Natural killer cell treated with Interleukin-12 subunit alpha and Interleukin-12 subunit beta and Interleukin-15 and Interleukin-18, amount 100 ng/mL, for 72 hours (primary cell): ENCODE measurements at regions not wholly inside any gene's neighbourhood (a gene's known extent, or its start where the extent isn't known, plus 50 kb on each side); places are given as distances from the start of the nearest gene placed in this dataset.

Experiments used
- ATAC-seq, 2 donors: fragments of 150-1000 bp; cut with Tn5 transposase in 1 of 2; sonication (Bioruptor Pico), chemical (Tn5 transposase) in 1 of 2; 2 replicates each; pipeline ENCODE4 v1.10.0; 2021
- DNase-seq: peaks from one replicate; pipeline ENCODE4 v3.0.0; 2022; ENCODE audit warnings: low spot score
- H3K27ac Mint-ChIP-seq, 2 donors: 1 replicate in 1 of 2; 2 replicates in 1 of 2; pipeline ENCODE4 v1.8.0; 2022; ENCODE audit warnings: mixed read lengths in 2 of 2, mild to moderate bottlenecking in 1 of 2, moderate library complexity in 1 of 2
- H3K27me3 Mint-ChIP-seq, 2 donors: 1 replicate in 1 of 2; 2 replicates in 1 of 2; pipeline ENCODE4 v1.8.0; 2022; ENCODE audit warnings: mixed read lengths in 2 of 2
- H3K36me3 Mint-ChIP-seq: one replicate; pipeline ENCODE4 v1.8.0; 2022; ENCODE audit warnings: mixed read lengths
- H3K4me1 Mint-ChIP-seq, 2 donors: 1 replicate in 1 of 2; 2 replicates in 1 of 2; pipeline ENCODE4 v1.8.0; 2022; ENCODE audit warnings: low read depth in 2 of 2, mixed read lengths in 2 of 2, mild to moderate bottlenecking in 1 of 2
- H3K4me3 Mint-ChIP-seq: one replicate; pipeline ENCODE4 v1.8.0; 2022; ENCODE audit warnings: mixed read lengths
- H3K9me3 Mint-ChIP-seq: 2 replicates; pipeline ENCODE4 v1.8.0; 2022; ENCODE audit warnings: mixed read lengths

DNA sequence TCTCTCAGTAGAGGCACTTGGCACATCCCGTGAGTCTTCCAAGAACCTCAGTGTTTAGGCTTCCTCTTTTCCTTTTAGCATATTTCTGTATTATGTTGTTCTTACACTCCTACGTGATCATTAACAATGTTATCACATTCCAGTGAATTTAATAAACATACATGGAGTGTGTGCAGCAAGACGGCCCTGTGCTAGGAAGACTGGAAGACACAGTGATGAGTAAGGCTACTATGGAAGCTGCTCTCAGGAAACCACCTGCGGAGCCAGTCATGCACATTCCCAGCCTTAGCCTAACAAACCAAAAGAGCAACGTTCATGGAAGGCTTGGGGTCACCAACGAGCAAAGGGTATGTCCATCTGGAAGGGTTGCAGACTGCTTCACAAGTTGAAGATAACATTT lies 103.4 kb downstream of the ETAA1 start:
- Mint-ChIP-seq H3K27ac (no peak overlapping the region), H3K36me3 (no peaks in the 10 kb centered on the region), H3K9me3 (no peaks in the 10 kb centered on the region), H3K4me1 (no peaks in the 10 kb centered on the region), H3K4me3 (no peak overlapping the region), H3K27me3 (peaks cover 0 to 10% of the 10 kb centered on the region in 2 donors)
- ATAC-seq (no peak), DNase-seq (no peak)

DNA sequence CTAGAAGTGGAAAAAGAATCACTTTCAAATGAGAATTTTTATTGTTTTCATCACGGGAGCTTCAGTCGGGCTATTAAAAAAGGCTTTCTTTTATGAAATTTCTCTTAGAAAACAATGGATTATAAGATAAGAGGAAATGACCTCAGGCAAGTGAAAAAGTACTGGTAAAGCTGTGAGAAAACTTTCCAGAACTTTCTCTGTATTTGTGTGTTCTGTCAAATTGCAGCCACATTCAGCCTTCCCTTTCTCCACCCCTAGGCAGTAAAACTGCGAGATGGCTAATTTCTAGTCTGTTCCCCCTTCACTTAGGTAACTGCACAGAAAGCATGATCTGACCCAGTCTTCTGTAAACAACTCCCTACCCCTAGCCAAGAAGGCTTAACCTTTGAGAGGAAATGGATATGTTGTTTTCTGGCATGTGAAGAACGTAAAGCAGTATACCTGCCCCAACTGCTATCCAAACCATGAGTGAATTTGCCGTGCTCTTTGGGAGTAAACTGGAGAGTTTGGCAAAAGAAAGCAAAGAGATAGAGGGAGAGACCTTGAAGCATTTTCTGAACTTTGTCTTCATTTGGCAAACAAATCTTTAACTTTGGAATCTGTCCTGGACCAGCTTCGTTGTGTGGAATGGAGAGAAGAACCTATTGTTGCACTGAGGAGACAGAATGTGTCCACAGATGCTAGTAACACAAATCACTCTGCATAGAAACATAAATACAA lies 105.4 kb downstream of the ETAA1 start:
- H3K4me3 Mint-ChIP-seq, result no peak overlapping the region
- no peak overlapping the region for H3K27ac Mint-ChIP-seq
- no peak for ATAC-seq
- no peak for DNase-seq
- peaks cover 6% of the 10 kb centered on the region for H3K36me3 Mint-ChIP-seq
- H3K27me3 Mint-ChIP-seq, result peaks cover 7 to 14% of the 10 kb centered on the region in 2 donors
- H3K4me1 Mint-ChIP-seq, result peaks cover 0 to 3% of the 10 kb centered on the region in 2 donors
- H3K9me3 Mint-ChIP-seq, result peaks cover 4% of the 10 kb centered on the region

DNA sequence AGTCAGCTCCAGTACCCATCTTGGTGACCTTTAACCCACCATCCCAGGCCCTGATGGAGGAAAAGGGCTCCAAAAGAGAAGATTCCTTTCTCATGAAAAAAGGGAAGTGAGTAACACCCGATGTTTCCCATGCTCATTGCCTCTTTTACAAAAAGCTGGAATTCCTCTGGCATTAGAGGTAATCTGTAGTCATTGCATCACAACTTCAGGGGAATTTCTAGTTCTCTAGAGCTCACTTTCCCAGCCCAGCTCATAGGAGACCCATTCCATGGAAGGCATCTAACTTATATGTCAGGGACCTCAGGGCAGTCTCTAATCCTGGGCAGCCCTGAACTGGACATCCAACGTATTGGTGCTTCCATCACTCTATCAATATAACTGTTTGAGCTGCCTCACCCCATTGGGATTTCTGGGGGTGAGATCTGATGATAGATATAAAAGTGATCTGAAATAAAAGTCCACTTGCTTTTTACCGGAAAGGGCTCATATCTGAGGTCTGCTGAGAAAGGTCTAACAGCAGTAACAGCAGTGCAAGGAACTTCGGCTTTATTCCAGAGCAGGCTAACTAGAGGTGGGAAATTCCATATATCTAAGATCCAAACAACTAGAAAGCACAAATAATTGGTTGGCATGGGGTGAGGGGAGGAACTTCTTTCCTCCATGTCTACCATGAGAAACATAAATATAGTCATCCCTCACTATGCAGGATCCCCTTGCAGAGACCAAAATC lies 106.1 kb downstream of the ETAA1 start:
- peaks cover 6% of the 10 kb centered on the region for H3K36me3 Mint-ChIP-seq
- DNase-seq (no peak), ATAC-seq (no peak)
- H3K4me3 Mint-ChIP-seq, result no peak overlapping the region
- no peak overlapping the region for H3K27ac Mint-ChIP-seq
- H3K27me3 Mint-ChIP-seq, result peaks cover 7 to 14% of the 10 kb centered on the region in 2 donors
- peaks cover 4% of the 10 kb centered on the region for H3K9me3 Mint-ChIP-seq
- peaks cover 0 to 3% of the 10 kb centered on the region in 2 donors for H3K4me1 Mint-ChIP-seq

DNA sequence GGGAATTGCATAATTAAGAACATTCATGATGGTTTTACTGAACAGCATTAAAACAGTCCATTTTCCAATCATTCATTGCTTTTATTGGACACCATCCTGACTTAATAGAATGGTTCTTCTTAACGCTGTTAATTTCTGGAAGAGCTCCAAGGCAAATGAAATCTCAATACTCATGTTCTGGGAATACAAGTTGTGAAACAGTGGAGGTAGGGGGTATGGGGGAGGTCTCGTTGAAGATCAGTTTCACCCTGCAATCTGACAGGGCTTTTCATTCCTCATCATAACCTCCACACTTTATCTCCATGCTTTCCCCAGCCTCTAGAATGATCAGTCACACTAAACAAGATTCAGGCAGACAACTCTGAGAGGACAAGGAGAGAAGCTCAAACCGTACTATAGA lies 113.6 kb downstream of the ETAA1 start:
- H3K4me3 Mint-ChIP-seq, result no peak overlapping the region
- peaks cover 0 to 7% of the 10 kb centered on the region in 2 donors for H3K4me1 Mint-ChIP-seq
- H3K36me3 Mint-ChIP-seq, result peaks cover 6% of the 10 kb centered on the region
- ATAC-seq (no peak), DNase-seq (no peak)
- H3K9me3 Mint-ChIP-seq, result peaks cover 10% of the 10 kb centered on the region
- peaks cover 4 to 7% of the 10 kb centered on the region in 2 donors for H3K27me3 Mint-ChIP-seq
- no peak overlapping the region for H3K27ac Mint-ChIP-seq

DNA sequence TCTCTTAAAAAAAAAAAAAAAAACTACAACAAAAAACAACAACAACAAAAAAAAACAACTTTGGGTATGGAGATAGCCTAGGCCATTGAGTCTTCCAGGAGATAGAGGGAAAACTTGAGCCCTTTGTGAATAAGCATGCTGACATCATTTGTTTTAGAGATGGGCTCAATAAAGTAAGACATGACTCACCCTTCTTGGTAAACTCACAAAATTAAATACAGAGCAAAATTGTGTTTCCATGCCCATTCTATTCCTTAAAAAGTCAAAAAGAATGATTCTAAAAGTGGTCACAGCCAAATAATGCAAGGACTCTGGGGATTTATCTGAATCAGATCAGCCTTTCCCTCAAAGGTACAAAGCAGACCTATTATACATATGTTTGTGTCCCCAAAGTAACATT lies 117.4 kb downstream of the ETAA1 start:
- no peaks in the 10 kb centered on the region for H3K27me3 Mint-ChIP-seq
- H3K9me3 Mint-ChIP-seq, result peaks cover 6% of the 10 kb centered on the region
- ATAC-seq (no peak), DNase-seq (no peak)
- H3K4me3 Mint-ChIP-seq, result no peak overlapping the region
- H3K4me1 Mint-ChIP-seq, result peaks cover 0 to 4% of the 10 kb centered on the region in 2 donors
- no peaks in the 10 kb centered on the region for H3K36me3 Mint-ChIP-seq
- H3K27ac Mint-ChIP-seq, result no peak overlapping the region

DNA sequence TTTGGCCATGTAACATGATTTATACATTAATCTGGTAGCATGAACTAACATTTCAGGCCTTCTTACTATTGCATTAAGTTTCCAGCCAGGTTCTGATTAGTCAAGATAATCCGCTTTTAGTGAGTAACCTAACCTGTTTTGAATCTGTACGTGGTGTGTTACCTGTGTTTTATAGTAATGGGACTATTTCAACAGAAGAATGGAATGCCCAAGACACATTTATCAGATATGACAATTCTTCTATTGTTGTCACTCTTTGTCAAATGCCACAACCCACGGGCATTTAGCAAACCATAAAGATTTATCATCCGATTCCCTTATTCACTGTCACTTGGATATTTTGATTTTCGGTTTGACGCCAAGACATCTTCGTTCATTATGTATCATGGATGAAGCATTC lies 117.9 kb downstream of the ETAA1 start:
- H3K4me1 Mint-ChIP-seq, result peaks cover 0 to 4% of the 10 kb centered on the region in 2 donors
- no peak for ATAC-seq
- H3K36me3 Mint-ChIP-seq, result no peaks in the 10 kb centered on the region
- H3K4me3 Mint-ChIP-seq, result no peak overlapping the region
- no peaks in the 10 kb centered on the region for H3K27me3 Mint-ChIP-seq
- H3K9me3 Mint-ChIP-seq, result peaks cover 6% of the 10 kb centered on the region
- no peak overlapping the region for H3K27ac Mint-ChIP-seq
- no peak for DNase-seq

DNA sequence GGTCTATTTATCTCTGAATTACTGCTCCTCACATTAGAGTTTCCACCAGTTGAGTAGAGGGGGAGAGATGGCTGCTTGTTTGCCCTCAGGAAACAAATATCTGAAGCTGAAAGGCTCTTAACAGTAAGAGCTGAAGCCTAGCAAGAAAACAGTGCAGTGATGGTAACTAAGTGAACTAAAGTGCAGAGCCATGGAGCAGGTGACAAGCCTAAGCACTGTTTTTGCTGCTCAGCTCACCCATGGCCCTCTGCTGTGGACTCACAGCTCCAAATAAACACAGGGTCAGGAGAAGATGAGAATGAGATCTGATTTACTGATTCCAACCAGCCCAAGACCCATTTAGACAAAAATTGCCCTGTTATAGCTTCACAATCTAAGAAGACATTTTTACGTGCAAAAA lies 118.4 kb downstream of the ETAA1 start:
- no peak for ATAC-seq

DNA sequence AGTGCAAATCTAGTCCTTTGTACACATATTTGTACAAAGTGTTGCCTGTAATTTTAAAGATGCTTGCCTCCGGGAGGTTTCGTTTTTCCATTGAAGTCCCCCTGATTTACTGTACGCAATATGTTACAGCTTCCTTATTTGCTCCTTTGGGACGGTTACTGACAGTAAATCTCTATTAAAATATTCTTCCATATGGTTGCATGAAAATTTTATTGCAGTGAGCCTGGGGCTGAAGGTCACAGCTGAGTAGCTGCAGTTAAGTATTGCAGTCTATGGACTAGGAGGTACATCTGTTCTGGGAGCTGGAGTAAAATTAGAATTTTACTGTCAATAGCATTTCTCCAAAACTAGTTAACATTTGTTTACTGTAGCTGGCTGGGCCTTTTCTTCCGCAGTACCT lies 119.2 kb downstream of the ETAA1 start:
- no peak overlapping the region for H3K4me3 Mint-ChIP-seq
- no peak for ATAC-seq

More for the DNA sequence above, 118.4 kb downstream of the ETAA1 start:
- H3K4me1 Mint-ChIP-seq, result peaks cover 0 to 4% of the 10 kb centered on the region in 2 donors
- H3K36me3 Mint-ChIP-seq, result no peaks in the 10 kb centered on the region
- H3K27me3 Mint-ChIP-seq, result no peaks in the 10 kb centered on the region
- H3K4me3 Mint-ChIP-seq, result no peak overlapping the region
- peaks cover 6% of the 10 kb centered on the region for H3K9me3 Mint-ChIP-seq
- no peak overlapping the region for H3K27ac Mint-ChIP-seq
- DNase-seq, result no peak

DNA sequence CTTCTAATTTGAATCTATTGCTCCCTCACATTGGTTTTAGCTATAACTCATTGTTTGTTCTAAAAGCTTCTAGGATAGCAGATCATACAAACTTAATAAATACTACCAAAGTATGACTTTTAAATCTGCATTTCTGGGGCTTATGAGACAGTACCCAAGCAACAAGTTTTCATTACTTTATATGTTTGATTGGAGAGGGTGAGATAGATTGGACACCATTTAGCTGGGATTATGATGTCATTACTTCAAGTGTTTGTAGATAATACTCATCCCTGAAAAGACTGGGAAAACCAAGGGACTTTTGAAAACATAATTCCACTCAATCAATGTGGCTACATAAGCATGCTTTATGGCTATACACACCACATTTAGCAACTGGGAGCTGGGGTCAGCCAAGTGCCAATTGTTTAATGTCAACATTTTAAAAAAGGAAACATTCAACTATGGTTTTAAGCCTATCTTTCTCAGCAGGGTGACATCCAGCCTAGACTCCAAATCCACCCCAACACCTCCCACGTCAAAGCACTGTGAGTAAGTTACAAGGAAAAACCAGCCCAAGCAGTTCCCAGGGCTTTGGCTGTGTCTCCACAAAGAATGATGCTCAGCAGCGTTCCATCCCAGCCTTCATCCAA lies 119.9 kb downstream of the ETAA1 start:
- peaks cover 6% of the 10 kb centered on the region for H3K9me3 Mint-ChIP-seq

More for the DNA sequence above, 119.2 kb downstream of the ETAA1 start:
- Mint-ChIP-seq H3K4me1 (peaks cover 0 to 4% of the 10 kb centered on the region in 2 donors), H3K27ac (no peak overlapping the region), H3K27me3 (no peaks in the 10 kb centered on the region), H3K9me3 (peaks cover 6% of the 10 kb centered on the region), H3K36me3 (no peaks in the 10 kb centered on the region)
- DNase-seq, result no peak

DNA sequence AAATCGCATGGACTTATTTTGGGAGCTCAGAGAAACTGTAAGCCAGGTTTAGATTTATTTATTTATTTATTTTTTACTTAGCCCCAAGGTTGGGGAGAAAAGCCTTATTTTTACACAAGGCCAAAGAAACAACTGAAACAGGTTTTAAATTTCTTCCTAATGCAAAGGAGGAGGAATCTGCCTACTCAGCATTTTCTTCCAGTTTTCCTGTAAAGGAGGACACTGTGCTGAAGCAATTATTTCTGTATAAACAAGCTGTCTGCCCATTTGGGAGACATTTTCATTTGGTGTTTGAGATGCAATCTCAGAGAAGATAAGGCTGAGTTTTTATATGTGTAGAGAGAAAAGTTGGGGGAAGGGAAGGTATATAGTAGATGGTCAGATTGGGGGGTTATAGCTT lies 125.0 kb downstream of the ETAA1 start:
- peaks cover 2% of the 10 kb centered on the region for H3K9me3 Mint-ChIP-seq
- DNase-seq (no peak), ATAC-seq (no peak)
- H3K27ac Mint-ChIP-seq, result no peak overlapping the region
- no peak overlapping the region for H3K4me3 Mint-ChIP-seq
- no peaks in the 10 kb centered on the region for H3K36me3 Mint-ChIP-seq
- peaks cover 0 to 10% of the 10 kb centered on the region in 2 donors for H3K4me1 Mint-ChIP-seq
- peaks cover 10 to 17% of the 10 kb centered on the region in 2 donors for H3K27me3 Mint-ChIP-seq

More for the DNA sequence above, 119.9 kb downstream of the ETAA1 start:
- Mint-ChIP-seq H3K27ac (no peak overlapping the region), H3K4me1 (peaks cover 0 to 4% of the 10 kb centered on the region in 2 donors), H3K36me3 (no peaks in the 10 kb centered on the region), H3K27me3 (no peaks in the 10 kb centered on the region), H3K4me3 (no peak overlapping the region)
- no peak for ATAC-seq
- DNase-seq, result no peak

DNA sequence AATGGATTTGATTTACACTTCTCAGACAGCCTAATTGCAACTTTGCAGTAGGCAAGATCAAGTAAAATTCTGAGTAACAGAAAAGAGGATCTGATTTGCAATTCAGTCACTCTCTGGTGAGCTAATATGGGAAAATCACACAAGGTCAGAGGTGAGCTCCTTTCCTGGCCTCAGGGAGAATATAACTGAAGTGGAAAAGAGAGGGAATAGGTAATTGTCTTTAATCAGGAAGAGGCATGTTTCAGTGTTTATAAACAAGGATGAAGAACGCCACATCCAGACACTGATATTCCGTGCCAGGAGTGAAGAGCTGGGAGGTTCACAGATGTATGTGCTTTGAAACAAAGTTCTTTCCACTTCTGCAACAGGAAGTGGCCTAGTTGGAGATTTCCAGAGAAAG lies 127.1 kb downstream of the ETAA1 start:
- H3K4me3 Mint-ChIP-seq, result no peak overlapping the region
- ATAC-seq, result no peak
- H3K27me3 Mint-ChIP-seq, result peaks cover 13 to 19% of the 10 kb centered on the region in 2 donors
- no peak overlapping the region for H3K27ac Mint-ChIP-seq
- DNase-seq, result no peak
- H3K4me1 Mint-ChIP-seq, result peaks cover 0 to 10% of the 10 kb centered on the region in 2 donors
- H3K9me3 Mint-ChIP-seq, result peaks cover 2% of the 10 kb centered on the region
- no peaks in the 10 kb centered on the region for H3K36me3 Mint-ChIP-seq

DNA sequence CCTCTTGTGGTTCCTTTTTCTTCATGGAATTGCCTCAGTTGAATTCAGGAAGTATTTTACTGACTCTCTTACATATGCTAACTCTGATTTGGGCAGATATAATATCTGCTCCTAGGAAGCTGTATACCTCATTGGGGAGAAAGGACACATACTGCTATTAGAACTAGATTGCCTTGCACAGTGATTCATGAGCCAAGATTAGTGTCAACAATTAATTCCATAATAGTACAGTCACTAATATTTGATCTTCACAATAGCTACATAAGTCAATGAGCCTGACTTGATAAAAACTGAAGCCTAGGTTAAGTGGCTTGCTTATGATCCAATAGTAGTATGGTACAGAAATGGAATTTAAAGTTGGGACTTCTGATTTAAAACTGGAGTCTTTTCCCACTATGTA lies 127.6 kb downstream of the ETAA1 start:
- H3K4me3 Mint-ChIP-seq, result no peak overlapping the region
- peaks cover 13 to 19% of the 10 kb centered on the region in 2 donors for H3K27me3 Mint-ChIP-seq
- DNase-seq, result no peak
- peaks cover 0 to 10% of the 10 kb centered on the region in 2 donors for H3K4me1 Mint-ChIP-seq
- no peak overlapping the region for H3K27ac Mint-ChIP-seq
- H3K36me3 Mint-ChIP-seq, result no peaks in the 10 kb centered on the region
- no peak for ATAC-seq
- H3K9me3 Mint-ChIP-seq, result peaks cover 2% of the 10 kb centered on the region

DNA sequence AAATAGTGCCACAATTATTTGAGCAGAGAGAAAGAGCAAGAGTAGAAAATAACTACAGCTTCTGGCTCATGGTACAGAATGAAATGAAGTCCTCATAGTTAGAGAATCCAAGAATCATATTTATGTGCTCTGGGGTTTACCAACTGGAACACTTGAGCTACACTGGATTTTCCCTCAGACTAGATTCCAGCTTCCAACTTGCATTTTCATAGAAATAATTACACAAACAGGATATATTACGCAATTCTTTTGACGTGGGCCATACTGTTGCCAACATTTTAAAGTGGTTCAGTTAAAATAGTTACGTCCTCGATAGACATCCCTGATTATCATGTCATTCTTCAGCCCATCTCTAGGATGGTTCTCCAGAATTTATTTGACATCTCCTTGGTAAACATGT lies 129.2 kb downstream of the ETAA1 start:
- Mint-ChIP-seq H3K4me1 (peaks cover 0 to 10% of the 10 kb centered on the region in 2 donors), H3K9me3 (peaks cover 2% of the 10 kb centered on the region), H3K27me3 (peaks cover 13 to 19% of the 10 kb centered on the region in 2 donors), H3K27ac (no peak overlapping the region), H3K4me3 (no peak overlapping the region), H3K36me3 (no peaks in the 10 kb centered on the region)
- ATAC-seq, result no peak
- no peak for DNase-seq

DNA sequence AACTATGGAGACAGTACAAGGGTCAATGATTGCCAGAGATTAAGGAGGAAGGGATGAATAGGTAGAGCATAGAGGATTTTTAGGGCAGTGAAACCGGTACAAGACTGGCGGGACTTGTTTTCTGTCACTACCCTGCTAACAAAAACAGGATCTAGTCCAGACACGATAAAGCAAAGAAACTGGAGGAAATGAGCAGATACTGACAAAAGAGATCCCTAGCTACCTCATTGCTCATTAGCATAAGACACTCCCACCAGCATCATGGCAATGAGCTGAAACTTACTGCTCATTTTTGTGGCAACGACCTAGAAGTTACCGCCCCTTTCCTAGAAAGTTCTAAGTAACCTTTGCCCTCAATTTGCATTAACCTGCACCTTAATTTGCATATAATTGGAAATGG lies 131.2 kb downstream of the ETAA1 start:
- Mint-ChIP-seq H3K4me1 (peaks cover 0 to 10% of the 10 kb centered on the region in 2 donors), H3K4me3 (no peak overlapping the region), H3K36me3 (no peaks in the 10 kb centered on the region), H3K27me3 (peaks cover 12 to 15% of the 10 kb centered on the region in 2 donors), H3K27ac (no peak overlapping the region), H3K9me3 (peaks cover 2% of the 10 kb centered on the region)
- ATAC-seq, result no peak
- no peak for DNase-seq
